ENCODE measurements at regions not wholly inside any gene's neighbourhood (a gene's known extent, or its start where the extent isn't known, plus 50 kb on each side); places are given as distances from the start of the nearest gene placed in this dataset.

GRCh38 chr12:118925407-118925806, 55.9 kb upstream of the SRRM4 start (continued):
- TF ChIP-seq ZNF416 (CRISPR knock-in tag; IDR thresholded peaks at IDR 0.05) (no peak), AR (CRISPR knock-in tag; IDR thresholded peaks at IDR 0.05) (no peak), ZNF532 (CRISPR knock-in tag; IDR thresholded peaks at IDR 0.05; ENCODE audit: borderline replicate concordance) (no peak), CTCF (IDR thresholded peaks at IDR 0.05) (no peak), CBFB (CRISPR knock-in tag; IDR thresholded peaks at IDR 0.05; ENCODE audit: low read depth) (no peak), HMGA2 (CRISPR knock-in tag; IDR thresholded peaks at IDR 0.05) (no peak)

- DNase-seq (ENCODE audit: low spot score) (no peak), ATAC-seq (no peak)
- 0 out of 2 replicates have a peak, but pooled peaks cover 5% of the 10 kb centered on the region for H3K9me3 Mint-ChIP-seq
- POLR2A ChIA-PET, result no interaction called here
- H3K27ac Mint-ChIP-seq, result no peak overlapping the region
- CTCF ChIA-PET, result no interaction called here
- TF ChIP-seq NR2C2 (CRISPR knock-in tag; IDR thresholded peaks at IDR 0.05), result no peak
- TF ChIP-seq CREB1 (CRISPR knock-in tag; IDR thresholded peaks at IDR 0.05), result no peak
- TF ChIP-seq SMAD4 (CRISPR knock-in tag; IDR thresholded peaks at IDR 0.05), result no peak
- TF ChIP-seq OVOL2 (CRISPR knock-in tag; IDR thresholded peaks at IDR 0.05; ENCODE audit: borderline replicate concordance), result no peak
- no peak for TF ChIP-seq SP1 (CRISPR knock-in tag; conservative IDR thresholded peaks at IDR 0.05)
- TF ChIP-seq FOXJ3 (CRISPR knock-in tag; IDR thresholded peaks at IDR 0.05; ENCODE audit: borderline replicate concordance), result no peak
- no peak for TF ChIP-seq USF2 (CRISPR knock-in tag; IDR thresholded peaks at IDR 0.05)
- no peak for TF ChIP-seq ZNF423 (CRISPR knock-in tag; IDR thresholded peaks at IDR 0.05)
- TF ChIP-seq ETV6 (CRISPR knock-in tag; IDR thresholded peaks at IDR 0.05), result no peak
- no peaks in the 10 kb centered on the region for H3K36me3 Mint-ChIP-seq
- H3K27me3 Mint-ChIP-seq (ENCODE audit: low read depth), result peaks cover 20% of the 10 kb centered on the region
- no peaks in the 10 kb centered on the region for H3K4me1 Mint-ChIP-seq
- no peak overlapping the region for H3K4me3 Mint-ChIP-seq
Measured at GRCh38 chr12:118925826-118926225, 55.5 kb upstream of the SRRM4 start.
